Testis (tissue), 2 donors: ENCODE measurements at regions not wholly inside any gene's neighbourhood (a gene's known extent, or its start where the extent isn't known, plus 50 kb on each side); places are given as distances from the start of the nearest gene placed in this dataset.

Experiments used
- CTCF ChIP-seq, 3 experiments: fragments of 450-650 bp in 2 of 3; fragments of 200-600 bp in 1 of 3; sonication (generic) in 1 of 3; IDR thresholded peaks; one replicate each; pipeline ENCODE4 v1.5.1; 2016 to 2019; ENCODE audit warnings: antibody characterized with exemption in 3 of 3, mild to moderate bottlenecking in 2 of 3, moderate library complexity in 1 of 3
- POLR2A ChIP-seq: fragments of 450-650 bp; IDR thresholded peaks from one replicate; pipeline ENCODE4 v1.6.1; 2017; ENCODE audit warnings: antibody characterized with exemption, mild to moderate bottlenecking, moderate library complexity

GRCh38 chr12:85626784-85627171 is 209.4 kb downstream of the RASSF9 start:
- no peak for TF ChIP-seq CTCF (IDR thresholded peaks at IDR 0.05)
- TF ChIP-seq POLR2A, result no peak
